CD4-positive, alpha-beta T cell treated with Interferon alpha-2 for 1 hour (primary cell): ENCODE measurements at regions not wholly inside any gene's neighbourhood (a gene's known extent, or its start where the extent isn't known, plus 50 kb on each side); places are given as distances from the start of the nearest gene placed in this dataset.
A peak's percentile ranks its signal among the peaks of the same experiment; 100 is the strongest.
"Not testable (repeated sequence)": the region's sequence is repeated elsewhere in the genome, so short reads cannot be mapped to it uniquely, and the experiment has no call there.

ENCODE experiments used
- DNase-seq, 2 donors: peaks; one replicate each; pipeline ENCODE4 v3.0.0-alpha.2; 2020 to 2022

- DNase-seq, result peak; percentile 92 to 93
Observed at GRCh38 chr7:66413379-66414114, 208.4 kb downstream of the TPST1 start.

- DNase-seq, result no peak
Observed at GRCh38 chr7:66415659-66416265, 210.6 kb downstream of the TPST1 start.

- no peak for DNase-seq
Observed at GRCh38 chr7:66418537-66418936, 210.1 kb upstream of the KCTD7 start.

- DNase-seq, result no peak
Observed at GRCh38 chr7:66419210-66419609, 209.5 kb upstream of the KCTD7 start.

- DNase-seq, result no peak
Observed at GRCh38 chr7:66421830-66422475, 206.7 kb upstream of the KCTD7 start.

- no peak for DNase-seq
Observed at GRCh38 chr7:66423729-66424128, 205.0 kb upstream of the KCTD7 start.

GRCh38 chr7:66426332-66426731 lies 202.3 kb upstream of the KCTD7 start:
- DNase-seq, result no peak

- no peak for DNase-seq
Observed at GRCh38 chr7:66426996-66427395, 201.7 kb upstream of the KCTD7 start.

- DNase-seq, result no peak
Observed at GRCh38 chr7:66427956-66428355, 200.7 kb upstream of the KCTD7 start.

GRCh38 chr7:66429498-66430163 lies 199.1 kb upstream of the KCTD7 start:
- no peak for DNase-seq

- no peak for DNase-seq
Observed at GRCh38 chr7:66430164-66430545, 198.5 kb upstream of the KCTD7 start.

- DNase-seq, result not testable (repeated sequence)
Observed at GRCh38 chr7:66438703-66439405, 189.8 kb upstream of the KCTD7 start.

- no peak for DNase-seq
Observed at GRCh38 chr7:66442385-66442784, 186.3 kb upstream of the KCTD7 start.

- DNase-seq, result no peak
Observed at GRCh38 chr7:66443946-66444345, 184.7 kb upstream of the KCTD7 start.

GRCh38 chr7:66447007-66447406 lies 181.7 kb upstream of the KCTD7 start:
- DNase-seq, result not testable (repeated sequence)

- DNase-seq, result not testable (repeated sequence)
Observed at GRCh38 chr7:66450814-66451213, 177.9 kb upstream of the KCTD7 start.

GRCh38 chr7:66451713-66452112 lies 177.0 kb upstream of the KCTD7 start:
- DNase-seq, result not testable (repeated sequence)

- no peak for DNase-seq
Observed at GRCh38 chr7:66452165-66452564, 176.5 kb upstream of the KCTD7 start.

- no peak for DNase-seq
Observed at GRCh38 chr7:66453340-66453739, 175.3 kb upstream of the KCTD7 start.

GRCh38 chr7:66454600-66455225 lies 174.0 kb upstream of the KCTD7 start:
- no peak for DNase-seq

GRCh38 chr7:66455432-66455831 lies 173.2 kb upstream of the KCTD7 start:
- not testable (repeated sequence) for DNase-seq

- not testable (repeated sequence) for DNase-seq
Observed at GRCh38 chr7:66456431-66456830, 172.2 kb upstream of the KCTD7 start.
